Lower lobe of right lung (tissue), 2 donors: ENCODE measurements at regions not wholly inside any gene's neighbourhood (a gene's known extent, or its start where the extent isn't known, plus 50 kb on each side); places are given as distances from the start of the nearest gene placed in this dataset.

Experiments used
- ATAC-seq, 2 donors: fragments of 200-7000 bp; cut with Tn5 transposase; one replicate each; pipeline ENCODE4 v1.9.1; 2020 to 2022; ENCODE audit warnings: mild to moderate bottlenecking in 2 of 2, moderate library complexity in 2 of 2
- DNase-seq: peaks from one replicate; pipeline ENCODE4 v3.0.0-alpha.2; 2020
- H3K27ac ChIP-seq: fragments of 200-600 bp; one replicate; pipeline ENCODE4 v1.8.0; 2022
- H3K27me3 ChIP-seq: fragments of 200-600 bp; one replicate; pipeline ENCODE4 v1.8.0; 2022; ENCODE audit warnings: low read depth
- H3K36me3 ChIP-seq: fragments of 200-600 bp; one replicate; pipeline ENCODE4 v1.8.0; 2022; ENCODE audit warnings: mild to moderate bottlenecking
- H3K4me1 ChIP-seq: fragments of 200-600 bp; one replicate; pipeline ENCODE4 v1.8.0; 2022
- H3K4me3 ChIP-seq: fragments of 200-600 bp; one replicate; pipeline ENCODE4 v1.8.0; 2022; ENCODE audit warnings: mild to moderate bottlenecking
- H3K9me3 ChIP-seq: fragments of 200-600 bp; one replicate; pipeline ENCODE4 v1.8.0; 2022
- intact Hi-C: fragments of 100-400 bp; cut with DNase I; formaldehyde crosslinking; loops from one replicate; pipeline ENCODE4 v1.11.0; 2022
- TF ChIP-seq, protein P1 (sequence below): fragments of 200-600 bp; IDR thresholded peaks from one replicate; pipeline ENCODE4 v1.8.0; 2022; ENCODE audit warnings: antibody characterized with exemption, mild to moderate bottlenecking
- donor health status: DM: no; HTN: yes; CAD: no; lungs with severe emphysema.

GRCh38 chr6:14641423-14642135 is 524.0 kb downstream of the CD83 start:
- intact Hi-C loops, result no loop called here
- Histone ChIP-seq H3K36me3 (no peaks in the 10 kb centered on the region), H3K27me3 (no peaks in the 10 kb centered on the region), H3K27ac (no peak overlapping the region), H3K9me3 (no peaks in the 10 kb centered on the region), H3K4me3 (no peak overlapping the region), H3K4me1 (peaks cover 20% of the 10 kb centered on the region)
- DNase-seq (no peak), ATAC-seq (no peak)
- TF ChIP-seq, protein P1, sequence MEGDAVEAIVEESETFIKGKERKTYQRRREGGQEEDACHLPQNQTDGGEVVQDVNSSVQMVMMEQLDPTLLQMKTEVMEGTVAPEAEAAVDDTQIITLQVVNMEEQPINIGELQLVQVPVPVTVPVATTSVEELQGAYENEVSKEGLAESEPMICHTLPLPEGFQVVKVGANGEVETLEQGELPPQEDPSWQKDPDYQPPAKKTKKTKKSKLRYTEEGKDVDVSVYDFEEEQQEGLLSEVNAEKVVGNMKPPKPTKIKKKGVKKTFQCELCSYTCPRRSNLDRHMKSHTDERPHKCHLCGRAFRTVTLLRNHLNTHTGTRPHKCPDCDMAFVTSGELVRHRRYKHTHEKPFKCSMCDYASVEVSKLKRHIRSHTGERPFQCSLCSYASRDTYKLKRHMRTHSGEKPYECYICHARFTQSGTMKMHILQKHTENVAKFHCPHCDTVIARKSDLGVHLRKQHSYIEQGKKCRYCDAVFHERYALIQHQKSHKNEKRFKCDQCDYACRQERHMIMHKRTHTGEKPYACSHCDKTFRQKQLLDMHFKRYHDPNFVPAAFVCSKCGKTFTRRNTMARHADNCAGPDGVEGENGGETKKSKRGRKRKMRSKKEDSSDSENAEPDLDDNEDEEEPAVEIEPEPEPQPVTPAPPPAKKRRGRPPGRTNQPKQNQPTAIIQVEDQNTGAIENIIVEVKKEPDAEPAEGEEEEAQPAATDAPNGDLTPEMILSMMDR, result no peak

- Histone ChIP-seq H3K27ac (no peak overlapping the region), H3K36me3 (no peaks in the 10 kb centered on the region), H3K9me3 (no peaks in the 10 kb centered on the region), H3K4me3 (no peak overlapping the region), H3K4me1 (peaks cover 20% of the 10 kb centered on the region), H3K27me3 (no peaks in the 10 kb centered on the region)
- TF ChIP-seq, protein P1, result no peak
- ATAC-seq (no peak), DNase-seq (no peak)
- intact Hi-C loops, result no loop called here
Measured at GRCh38 chr6:14642136-14642505, 524.5 kb downstream of the CD83 start.

DNA sequence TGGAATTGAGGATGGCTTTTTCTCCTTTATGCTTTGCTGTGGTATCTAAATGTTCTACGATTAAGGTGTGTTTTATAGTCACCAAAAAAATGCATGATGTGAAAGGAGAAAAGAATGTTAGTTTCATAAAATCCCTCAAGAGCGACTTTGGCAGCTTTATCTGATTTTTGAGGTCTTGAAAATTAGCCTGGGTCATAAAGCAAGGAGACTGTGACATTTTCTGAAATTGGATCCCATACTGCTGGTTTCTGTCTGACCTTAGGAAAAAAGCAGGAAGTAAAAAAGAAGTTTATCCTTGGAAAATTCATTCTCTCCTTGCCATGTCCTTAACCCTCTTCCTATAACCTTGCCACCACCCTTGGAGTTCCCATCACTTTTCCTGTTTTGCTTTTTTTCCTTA is 525.3 kb downstream of the CD83 start:
- peaks cover 20% of the 10 kb centered on the region for H3K4me1 ChIP-seq
- H3K9me3 ChIP-seq, result no peaks in the 10 kb centered on the region
- H3K27me3 ChIP-seq, result no peaks in the 10 kb centered on the region
- H3K36me3 ChIP-seq, result no peaks in the 10 kb centered on the region
- no peak overlapping the region for H3K4me3 ChIP-seq
- DNase-seq (no peak), ATAC-seq (no peak)
- TF ChIP-seq, protein P1, result no peak
- intact Hi-C loops, result no loop called here
- no peak overlapping the region for H3K27ac ChIP-seq

DNA sequence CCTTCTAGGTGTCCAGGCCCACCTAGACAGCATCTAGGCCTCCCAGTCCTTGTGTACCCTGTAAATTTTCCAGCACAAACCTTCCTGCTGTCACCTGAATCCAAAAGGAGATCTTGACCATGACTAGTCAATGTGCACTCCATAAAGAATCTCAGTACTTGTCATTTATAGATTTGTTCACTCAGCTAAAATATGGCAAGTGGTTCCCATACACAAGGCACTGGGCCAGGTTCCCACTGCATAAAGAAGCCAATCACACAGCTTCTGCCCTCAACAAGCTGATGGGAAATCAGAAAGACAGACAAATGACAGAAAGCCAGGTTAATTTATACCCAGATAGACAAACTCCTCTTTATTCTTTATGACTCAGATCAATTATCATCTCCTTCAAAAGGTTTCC is 526.8 kb downstream of the CD83 start:
- peaks cover 8% of the 10 kb centered on the region for H3K4me1 ChIP-seq
- TF ChIP-seq, protein P1, result no peak

DNA sequence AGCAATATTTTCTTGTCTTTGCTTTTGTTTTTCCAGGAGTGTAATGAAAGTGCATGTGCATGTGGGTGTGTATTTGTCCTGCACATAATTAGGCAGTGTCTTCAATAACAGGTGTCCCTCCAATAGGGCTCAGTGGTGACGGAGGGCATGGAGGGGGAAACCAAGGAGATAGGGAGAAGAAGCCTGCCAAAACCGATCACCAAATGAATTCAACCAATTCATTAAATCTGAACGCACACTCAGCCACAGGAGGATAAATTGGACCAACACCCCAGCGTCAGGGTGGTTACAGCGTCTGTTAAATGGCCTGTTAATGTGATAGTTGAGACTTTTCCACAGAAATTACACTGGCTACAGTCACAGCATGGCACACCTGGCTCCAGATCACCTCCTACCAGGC is 527.6 kb downstream of the CD83 start:
- peaks cover under 1% of the 10 kb centered on the region for H3K4me1 ChIP-seq
- no peaks in the 10 kb centered on the region for H3K9me3 ChIP-seq
- intact Hi-C loops, result no loop called here
- no peaks in the 10 kb centered on the region for H3K27me3 ChIP-seq
- DNase-seq (no peak), ATAC-seq (no peak)
- no peaks in the 10 kb centered on the region for H3K36me3 ChIP-seq
- no peak overlapping the region for H3K27ac ChIP-seq
- H3K4me3 ChIP-seq, result no peak overlapping the region
- TF ChIP-seq, protein P1, result no peak

More for the DNA sequence above, 526.8 kb downstream of the CD83 start:
- Histone ChIP-seq H3K27me3 (no peaks in the 10 kb centered on the region), H3K27ac (no peak overlapping the region), H3K4me3 (no peak overlapping the region), H3K36me3 (no peaks in the 10 kb centered on the region), H3K9me3 (no peaks in the 10 kb centered on the region)
- DNase-seq (no peak), ATAC-seq (no peak)
- intact Hi-C loops, result no loop called here
